CD14-positive monocyte (primary cell): ENCODE measurements at regions not wholly inside any gene's neighbourhood (a gene's known extent, or its start where the extent isn't known, plus 50 kb on each side); places are given as distances from the start of the nearest gene placed in this dataset.
"Not testable (repeated sequence)": the region's sequence is repeated elsewhere in the genome, so short reads cannot be mapped to it uniquely, and the experiment has no call there.

Source experiments
- DNase-seq, 3 donors: peaks; one replicate each; pipeline ENCODE4 v3.0.0-alpha.2; 2011 to 2022
- H2AFZ ChIP-seq: 2 replicates; pipeline ENCODE4 v1.6.0; 2012; ENCODE audit warnings: mild to moderate bottlenecking, low read depth, low read length, inconsistent platforms; ENCODE audit not compliant: insufficient read depth, poor library complexity, severe bottlenecking
- H3K27ac ChIP-seq, 2 donors: 1 replicate in 1 of 2; 2 replicates in 1 of 2; pipeline ENCODE4 v1.5.1; 2012 to 2013; ENCODE audit warnings: low read length in 2 of 2, control low read depth in 1 of 2, inconsistent platforms in 1 of 2, low read depth in 1 of 2, mild to moderate bottlenecking in 1 of 2
- H3K27me3 ChIP-seq, 2 donors: one replicate each; pipeline versions ENCODE4 v1.6.0 to v1.6.1; 2011 to 2013; ENCODE audit warnings: low read length in 2 of 2; ENCODE audit not compliant: control insufficient read depth in 2 of 2, insufficient read depth in 2 of 2
- H3K36me3 ChIP-seq, 2 donors: replicated peaks in 1 of 2; 1 replicate in 1 of 2; 2 replicates in 1 of 2; pipeline versions ENCODE4 v1.5.1 to v1.6.1; 2012 to 2013; ENCODE audit warnings: low read length in 2 of 2, control low read depth in 1 of 2, inconsistent platforms in 1 of 2, mild to moderate bottlenecking in 1 of 2; ENCODE audit not compliant: insufficient read depth in 2 of 2, control insufficient read depth in 1 of 2
- H3K4me1 ChIP-seq, 2 donors: 1 replicate in 1 of 2; 2 replicates in 1 of 2; pipeline versions ENCODE4 v1.5.1 to v1.6.1; 2012 to 2013; ENCODE audit warnings: low read length in 2 of 2, control low read depth in 1 of 2, inconsistent platforms in 1 of 2, mild to moderate bottlenecking in 1 of 2, moderate library complexity in 1 of 2; ENCODE audit not compliant: insufficient read depth in 2 of 2, control insufficient read depth in 1 of 2
- H3K4me2 ChIP-seq: replicated peaks from 2 replicates; pipeline ENCODE3; 2012; ENCODE audit warnings: low read length, moderate library complexity, mild to moderate bottlenecking; ENCODE audit not compliant: poor library complexity, severe bottlenecking; ENCODE audit errors: extremely low read depth
- H3K4me3 ChIP-seq, 3 experiments: fragments of 200-600 bp in 1 of 3; sonication (generic) in 1 of 3; replicated peaks in 1 of 3; 1 replicate in 2 of 3; 2 replicates in 1 of 3; pipeline ENCODE4 v1.5.1; 2011 to 2013; ENCODE audit warnings: low read length in 3 of 3, mild to moderate bottlenecking in 3 of 3, control low read depth in 2 of 3, low read depth in 2 of 3, inconsistent platforms in 1 of 3, moderate library complexity in 1 of 3
- H3K79me2 ChIP-seq: 2 replicates; pipeline ENCODE4 v1.6.0; 2012; ENCODE audit warnings: mild to moderate bottlenecking, control low read depth, inconsistent platforms, low read length, moderate library complexity; ENCODE audit not compliant: insufficient read depth
- H3K9ac ChIP-seq: 2 replicates; pipeline ENCODE4 v1.6.0; 2017; ENCODE audit warnings: low read length, mild to moderate bottlenecking; ENCODE audit not compliant: insufficient read depth, poor library complexity, severe bottlenecking
- H3K9me3 ChIP-seq, 2 donors: replicated peaks in 1 of 2; 1 replicate in 1 of 2; 2 replicates in 1 of 2; pipeline versions ENCODE4 v1.5.1 to v1.6.1; 2012 to 2013; ENCODE audit warnings: low read length in 2 of 2, control low read depth in 1 of 2; ENCODE audit not compliant: control insufficient read depth in 1 of 2, insufficient read depth in 1 of 2
- H4K20me1 ChIP-seq: 2 replicates; pipeline ENCODE4 v1.6.0; 2012; ENCODE audit warnings: mild to moderate bottlenecking, low read length, control low read depth, moderate library complexity; ENCODE audit not compliant: insufficient read depth
- H3K27ac Mint-ChIP-seq, 7 donors: one replicate each; pipeline ENCODE4 v1.8.0; 2020; ENCODE audit warnings: mild to moderate bottlenecking in 7 of 7, mixed read lengths in 7 of 7, moderate library complexity in 6 of 7, inconsistent platforms in 2 of 7
- H3K27me3 Mint-ChIP-seq, 3 donors: one replicate each; pipeline ENCODE4 v1.8.0; 2021 to 2022; ENCODE audit warnings: low read depth in 3 of 3, mild to moderate bottlenecking in 3 of 3, mixed read lengths in 3 of 3, moderate library complexity in 3 of 3, inconsistent platforms in 1 of 3
- H3K36me3 Mint-ChIP-seq, 2 donors: one replicate each; pipeline ENCODE4 v1.8.0; 2020; ENCODE audit warnings: mixed read lengths in 2 of 2, inconsistent platforms in 1 of 2, mild to moderate bottlenecking in 1 of 2
- H3K4me1 Mint-ChIP-seq: one replicate; pipeline ENCODE4 v1.8.0; 2020; ENCODE audit warnings: mild to moderate bottlenecking, mixed read lengths
- H3K4me3 Mint-ChIP-seq, 2 donors: one replicate each; pipeline ENCODE4 v1.8.0; 2020; ENCODE audit warnings: mild to moderate bottlenecking in 2 of 2, mixed read lengths in 2 of 2, moderate library complexity in 1 of 2
- H3K9me3 Mint-ChIP-seq, 7 donors: one replicate each; pipeline ENCODE4 v1.8.0; 2020 to 2022; ENCODE audit warnings: mixed read lengths in 7 of 7, mild to moderate bottlenecking in 6 of 7, moderate library complexity in 6 of 7, inconsistent platforms in 2 of 7
- WGBS: methylation state at CpG from one replicate; pipeline ENCODE4 v1.1.5; 2013; ENCODE audit warnings: missing lambda C conversion rate; ENCODE audit not compliant: insufficient coverage; 5-methylcytosine and 5-hydroxymethylcytosine counted together
- intact Hi-C, 2 donors: fragments of 100-400 bp; cut with micrococcal nuclease; formaldehyde crosslinking; loops; one replicate each; pipeline versions ENCODE4 v1.15.0 to v1.15.1; 2023
- TF ChIP-seq, protein P1 (sequence below): fragments of 200-600 bp; IDR thresholded peaks from one replicate; pipeline ENCODE4 v1.8.0; 2022; ENCODE audit warnings: antibody characterized with exemption, mild to moderate bottlenecking

DNA sequence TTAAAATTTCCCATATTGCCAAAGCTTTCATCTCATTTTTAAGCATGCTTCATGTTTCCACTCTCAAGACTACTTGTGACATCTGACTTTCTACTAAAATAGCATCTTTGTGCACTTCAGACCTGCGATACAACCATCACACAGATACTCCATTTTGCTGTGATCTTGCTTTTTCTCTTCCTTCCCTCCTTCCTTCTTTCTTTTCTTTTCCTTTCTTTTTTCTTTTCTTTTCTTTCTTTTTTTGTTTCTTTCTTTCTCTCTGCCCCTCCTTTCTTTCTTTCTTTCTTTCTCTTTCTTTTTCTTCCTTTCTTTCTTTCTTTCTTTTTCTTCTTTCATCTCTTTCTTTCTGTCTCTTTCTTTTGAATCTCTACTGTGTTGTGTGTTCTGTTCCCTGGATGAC lies 194.0 kb upstream of the KCND2 start:
- H3K27ac Mint-ChIP-seq, result no peak overlapping the region
- Histone ChIP-seq H3K79me2 (no peaks in the 10 kb centered on the region), H3K27me3 (no peaks in the 10 kb centered on the region), H3K4me3 (no peak overlapping the region), H3K9ac (no peak overlapping the region), H3K4me1 (no peaks in the 10 kb centered on the region), H3K9me3 (no peaks in the 10 kb centered on the region), H4K20me1 (no peaks in the 10 kb centered on the region), H3K4me2 (no peak overlapping the region), H3K36me3 (no peaks in the 10 kb centered on the region), H2AFZ (no peak overlapping the region), H3K27ac (no peak overlapping the region)
- no peaks in the 10 kb centered on the region for H3K36me3 Mint-ChIP-seq
- 71% methylated on average over 1 of the region's 1 CpG for WGBS
- TF ChIP-seq, protein P1, sequence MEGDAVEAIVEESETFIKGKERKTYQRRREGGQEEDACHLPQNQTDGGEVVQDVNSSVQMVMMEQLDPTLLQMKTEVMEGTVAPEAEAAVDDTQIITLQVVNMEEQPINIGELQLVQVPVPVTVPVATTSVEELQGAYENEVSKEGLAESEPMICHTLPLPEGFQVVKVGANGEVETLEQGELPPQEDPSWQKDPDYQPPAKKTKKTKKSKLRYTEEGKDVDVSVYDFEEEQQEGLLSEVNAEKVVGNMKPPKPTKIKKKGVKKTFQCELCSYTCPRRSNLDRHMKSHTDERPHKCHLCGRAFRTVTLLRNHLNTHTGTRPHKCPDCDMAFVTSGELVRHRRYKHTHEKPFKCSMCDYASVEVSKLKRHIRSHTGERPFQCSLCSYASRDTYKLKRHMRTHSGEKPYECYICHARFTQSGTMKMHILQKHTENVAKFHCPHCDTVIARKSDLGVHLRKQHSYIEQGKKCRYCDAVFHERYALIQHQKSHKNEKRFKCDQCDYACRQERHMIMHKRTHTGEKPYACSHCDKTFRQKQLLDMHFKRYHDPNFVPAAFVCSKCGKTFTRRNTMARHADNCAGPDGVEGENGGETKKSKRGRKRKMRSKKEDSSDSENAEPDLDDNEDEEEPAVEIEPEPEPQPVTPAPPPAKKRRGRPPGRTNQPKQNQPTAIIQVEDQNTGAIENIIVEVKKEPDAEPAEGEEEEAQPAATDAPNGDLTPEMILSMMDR, result no peak
- no peaks in the 10 kb centered on the region for H3K4me1 Mint-ChIP-seq
- no peak overlapping the region for H3K4me3 Mint-ChIP-seq
- no peaks in the 10 kb centered on the region for H3K27me3 Mint-ChIP-seq
- intact Hi-C loops, result no loop called here
- H3K9me3 Mint-ChIP-seq, result peaks cover 0 to 5% (median 0%) of the 10 kb centered on the region in 7 donors
- no peak for DNase-seq

DNA sequence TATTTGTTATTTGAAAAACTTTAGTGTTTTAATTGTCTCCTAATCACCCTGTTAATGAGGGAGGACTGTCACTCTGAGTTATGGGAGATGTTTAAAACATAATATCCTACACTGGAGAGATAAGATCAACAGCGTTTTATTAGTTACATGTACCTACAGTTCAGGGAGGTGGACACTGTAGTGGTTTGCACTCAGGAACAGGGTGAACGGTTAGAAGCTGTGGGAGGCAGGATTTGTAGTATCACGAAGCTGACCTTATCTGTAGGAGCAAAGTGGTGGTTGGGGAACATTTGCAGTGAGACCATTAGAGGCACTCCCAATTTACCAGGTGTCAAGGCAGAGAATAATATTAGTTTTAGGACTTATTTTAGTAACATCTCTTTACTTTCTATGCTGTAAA lies 193.3 kb upstream of the KCND2 start:
- no peaks in the 10 kb centered on the region for H3K36me3 ChIP-seq
- DNase-seq, result no peak
- H3K27ac Mint-ChIP-seq, result no peak overlapping the region
- H3K79me2 ChIP-seq, result no peaks in the 10 kb centered on the region
- WGBS, result no CpG with 5 or more reads among the region's 3 CpGs
- no peaks in the 10 kb centered on the region for H3K9me3 ChIP-seq
- H3K27ac ChIP-seq, result no peak overlapping the region
- H3K4me3 ChIP-seq, result no peak overlapping the region
- no peaks in the 10 kb centered on the region for H4K20me1 ChIP-seq
- peaks cover 0 to 5% (median 0%) of the 10 kb centered on the region in 7 donors for H3K9me3 Mint-ChIP-seq
- H3K36me3 Mint-ChIP-seq, result no peaks in the 10 kb centered on the region
- H3K4me3 Mint-ChIP-seq, result no peak overlapping the region
- H3K27me3 ChIP-seq, result no peaks in the 10 kb centered on the region
- intact Hi-C loops, result no loop called here
- H3K4me1 Mint-ChIP-seq, result no peaks in the 10 kb centered on the region
- no peaks in the 10 kb centered on the region for H3K27me3 Mint-ChIP-seq
- no peak overlapping the region for H3K4me2 ChIP-seq
- H3K4me1 ChIP-seq, result no peaks in the 10 kb centered on the region
- TF ChIP-seq, protein P1, result no peak
- no peak overlapping the region for H2AFZ ChIP-seq
- no peak overlapping the region for H3K9ac ChIP-seq

DNA sequence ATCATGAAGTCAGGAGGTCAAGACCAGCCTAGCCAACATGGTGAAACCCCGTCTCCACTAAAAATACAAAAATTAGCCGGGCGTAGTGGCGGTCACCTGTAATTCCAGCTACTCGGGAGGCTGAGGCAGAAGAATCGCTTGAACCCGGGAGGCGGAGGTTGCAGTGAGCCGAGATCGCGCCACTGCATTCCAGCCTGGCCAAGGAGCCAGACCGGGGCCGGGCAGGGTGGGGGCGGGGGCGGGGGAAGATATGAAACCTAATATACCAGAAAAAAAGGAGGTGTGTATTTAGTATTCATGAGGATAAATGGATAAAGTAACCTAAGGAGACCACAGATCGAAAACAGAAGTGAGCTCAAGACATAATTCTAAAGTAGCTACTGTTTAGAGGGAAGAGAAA lies 186.5 kb upstream of the KCND2 start:
- H4K20me1 ChIP-seq, H3K4me1 ChIP-seq, H3K27me3 ChIP-seq, H3K4me1 Mint-ChIP-seq, H3K27ac ChIP-seq, H3K4me2 ChIP-seq, DNase-seq, H2AFZ ChIP-seq, intact Hi-C loops, H3K36me3 ChIP-seq, H3K27ac Mint-ChIP-seq, H3K4me3 ChIP-seq, H3K9me3 ChIP-seq, H3K9ac ChIP-seq, H3K36me3 Mint-ChIP-seq, H3K9me3 Mint-ChIP-seq, H3K79me2 ChIP-seq, H3K27me3 Mint-ChIP-seq, H3K4me3 Mint-ChIP-seq: not testable (repeated sequence)
- WGBS, result 95% methylated on average over 4 of the region's 16 CpGs
